GM21360 (cell line): ENCODE measurements at regions not wholly inside any gene's neighbourhood (a gene's known extent, or its start where the extent isn't known, plus 50 kb on each side); places are given as distances from the start of the nearest gene placed in this dataset.
"Not testable (repeated sequence)": the region's sequence is repeated elsewhere in the genome, so short reads cannot be mapped to it uniquely, and the experiment has no call there.

Experiments used
- ATAC-seq: cut with Tn5 transposase; IDR thresholded peaks from one replicate; pipeline ENCODE4 v1.9.1; 2021; ENCODE audit warnings: mild to moderate bottlenecking, moderate library complexity; ENCODE audit not compliant: unreplicated experiment

GRCh38 chr3:154842536-154842935, 237.6 kb upstream of the MME start:
- ATAC-seq = no peak

- no peak for ATAC-seq
Observed at GRCh38 chr3:154835639-154836038, 244.5 kb upstream of the MME start.

GRCh38 chr3:154834831-154835230, 245.3 kb upstream of the MME start:
- ATAC-seq = not testable (repeated sequence)

- ATAC-seq = no peak
Observed at GRCh38 chr3:154829929-154830328, 250.2 kb upstream of the MME start.

GRCh38 chr3:154819491-154819890, 260.6 kb upstream of the MME start:
- ATAC-seq = no peak

- no peak for ATAC-seq
Observed at GRCh38 chr3:154818676-154819255, 261.4 kb upstream of the MME start.

- not testable (repeated sequence) for ATAC-seq
Observed at GRCh38 chr3:154810017-154810416, 270.1 kb upstream of the MME start.

- no peak for ATAC-seq
Observed at GRCh38 chr3:154801729-154802128, 278.4 kb upstream of the MME start.

GRCh38 chr3:154799800-154800199, 280.3 kb upstream of the MME start:
- no peak for ATAC-seq

- no peak for ATAC-seq
Observed at GRCh38 chr3:154795582-154795981, 284.5 kb upstream of the MME start.

GRCh38 chr3:154794814-154795445, 285.2 kb upstream of the MME start:
- no peak for ATAC-seq

- ATAC-seq = no peak
Observed at GRCh38 chr3:154794391-154794790, 285.7 kb upstream of the MME start.

GRCh38 chr3:154792828-154793227, 287.3 kb upstream of the MME start:
- ATAC-seq = no peak

- ATAC-seq = no peak
Observed at GRCh38 chr3:154791611-154792010, 288.5 kb upstream of the MME start.

GRCh38 chr3:154786724-154787123, 293.4 kb upstream of the MME start:
- no peak for ATAC-seq

GRCh38 chr3:154783521-154783931, 296.6 kb upstream of the MME start:
- ATAC-seq = no peak

- no peak for ATAC-seq
Observed at GRCh38 chr3:154783061-154783460, 297.1 kb upstream of the MME start.

GRCh38 chr3:154782151-154782550, 298.0 kb upstream of the MME start:
- ATAC-seq = no peak

- no peak for ATAC-seq
Observed at GRCh38 chr3:154781595-154781994, 298.5 kb upstream of the MME start.

- ATAC-seq = no peak
Observed at GRCh38 chr3:154780263-154780662, 299.9 kb upstream of the MME start.

- no peak for ATAC-seq
Observed at GRCh38 chr3:154779571-154779970, 300.5 kb upstream of the MME start.

- ATAC-seq = no peak
Observed at GRCh38 chr3:154778057-154778456, 302.1 kb upstream of the MME start.
